MM.1S (cell line): ENCODE measurements at regions not wholly inside any gene's neighbourhood (a gene's known extent, or its start where the extent isn't known, plus 50 kb on each side); places are given as distances from the start of the nearest gene placed in this dataset.

ENCODE experiments used
- DNase-seq: peaks from one replicate; pipeline ENCODE4 v3.0.0-alpha.2; 2015
- H2AFZ ChIP-seq: fragments of 300-600 bp; sonication (generic); 2 replicates; pipeline ENCODE4 v1.6.0; 2016; ENCODE audit warnings: antibody characterized with exemption, low read length
- H3F3A ChIP-seq: fragments of 300-600 bp; sonication (generic); 2 replicates; pipeline ENCODE4 v1.6.1; 2016; ENCODE audit warnings: mild to moderate bottlenecking, antibody characterized with exemption, low read length, moderate library complexity, mixed read lengths; ENCODE audit not compliant: insufficient read depth
- H3K27ac ChIP-seq: fragments of 300-600 bp; sonication (generic); 2 replicates; pipeline ENCODE4 v1.5.1; 2016; ENCODE audit warnings: mild to moderate bottlenecking, low read length
- H3K27me3 ChIP-seq: fragments of 300-600 bp; sonication (generic); replicated peaks from 2 replicates; pipeline ENCODE4 v1.6.0; 2016; ENCODE audit warnings: low read length; ENCODE audit not compliant: insufficient read depth
- H3K36me3 ChIP-seq: fragments of 300-600 bp; sonication (generic); replicated peaks from 2 replicates; pipeline ENCODE4 v1.6.1; 2016; ENCODE audit warnings: mild to moderate bottlenecking, low read length, mixed read lengths; ENCODE audit not compliant: insufficient read depth
- H3K4me1 ChIP-seq: fragments of 300-600 bp; sonication (generic); 2 replicates; pipeline ENCODE4 v1.6.1; 2016; ENCODE audit warnings: low read length, mixed read lengths
- H3K4me2 ChIP-seq: fragments of 300-600 bp; sonication (generic); 2 replicates; pipeline ENCODE4 v1.6.0; 2016; ENCODE audit warnings: low read depth, low read length
- H3K4me3 ChIP-seq: fragments of 300-600 bp; sonication (generic); 2 replicates; pipeline ENCODE4 v1.5.1; 2016; ENCODE audit warnings: low read length, mixed read lengths
- H3K79me2 ChIP-seq: fragments of 300-600 bp; sonication (generic); 2 replicates; pipeline ENCODE4 v1.6.1; 2016; ENCODE audit warnings: mixed run types, low read length, mixed read lengths
- H3K9ac ChIP-seq: fragments of 300-600 bp; sonication (generic); 2 replicates; pipeline ENCODE4 v1.6.1; 2016; ENCODE audit warnings: low read length, mixed read lengths
- H3K9me2 ChIP-seq: fragments of 300-600 bp; sonication (generic); replicated peaks from 2 replicates; pipeline ENCODE4 v1.6.1; 2016; ENCODE audit warnings: mild to moderate bottlenecking, low read length, mixed read lengths; ENCODE audit not compliant: insufficient read depth
- H3K9me3 ChIP-seq: fragments of 300-600 bp; sonication (generic); replicated peaks from 2 replicates; pipeline ENCODE4 v1.6.1; 2016; ENCODE audit warnings: mild to moderate bottlenecking, low read length, mixed read lengths; ENCODE audit not compliant: insufficient read depth
- H4K20me1 ChIP-seq: fragments of 300-600 bp; sonication (generic); 2 replicates; pipeline ENCODE4 v1.6.1; 2016; ENCODE audit warnings: mild to moderate bottlenecking, low read length, moderate library complexity, mixed read lengths; ENCODE audit not compliant: insufficient read depth
- EZH2 ChIP-seq: fragments of 300-600 bp; sonication (generic); optimal IDR thresholded peaks from 2 replicates; pipeline ENCODE3; 2017; ENCODE audit warnings: low read depth, mild to moderate bottlenecking, antibody characterized with exemption, low read length, mixed read lengths
- EZH2phosphoT487 ChIP-seq: fragments of 300-600 bp; sonication (generic); IDR thresholded peaks from 2 replicates; pipeline ENCODE4 v1.6.1; 2018; ENCODE audit warnings: antibody characterized with exemption, low read length
- TF ChIP-seq, protein P1 (sequence below): fragments of 300-600 bp; sonication (generic); IDR thresholded peaks from 2 replicates; pipeline ENCODE4 v1.5.1; 2016; ENCODE audit warnings: antibody characterized with exemption, low read length, mixed read lengths

DNA sequence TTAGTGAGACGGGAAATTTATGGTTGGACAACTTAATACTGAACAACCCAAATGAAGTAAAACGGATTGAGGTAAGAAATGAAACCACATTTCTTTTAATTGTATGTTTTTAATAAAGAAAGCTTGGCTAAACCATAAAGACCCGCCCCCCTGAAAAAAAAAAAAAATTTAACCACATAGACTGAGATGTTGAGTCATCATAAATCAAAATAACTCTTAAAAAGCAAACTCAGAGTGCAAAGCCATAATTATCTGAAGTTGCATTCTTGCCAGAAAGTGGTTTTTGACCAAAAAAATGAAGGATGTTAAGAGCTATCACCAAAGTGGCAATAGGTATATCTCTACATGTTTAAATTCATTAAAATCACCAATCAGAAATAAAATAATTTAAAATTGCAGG lies 101.8 kb upstream of the COL21A1 start:
- no peak overlapping the region for H2AFZ ChIP-seq
- DNase-seq = peak; percentile 56
- peak overlapping the region; percentile 13 for H3K4me2 ChIP-seq
- no peaks in the 10 kb centered on the region for H3K36me3 ChIP-seq
- H3K9me2 ChIP-seq = no peaks in the 10 kb centered on the region
- H4K20me1 ChIP-seq = no peaks in the 10 kb centered on the region
- H3K4me3 ChIP-seq = no peak overlapping the region
- TF ChIP-seq, protein P1, sequence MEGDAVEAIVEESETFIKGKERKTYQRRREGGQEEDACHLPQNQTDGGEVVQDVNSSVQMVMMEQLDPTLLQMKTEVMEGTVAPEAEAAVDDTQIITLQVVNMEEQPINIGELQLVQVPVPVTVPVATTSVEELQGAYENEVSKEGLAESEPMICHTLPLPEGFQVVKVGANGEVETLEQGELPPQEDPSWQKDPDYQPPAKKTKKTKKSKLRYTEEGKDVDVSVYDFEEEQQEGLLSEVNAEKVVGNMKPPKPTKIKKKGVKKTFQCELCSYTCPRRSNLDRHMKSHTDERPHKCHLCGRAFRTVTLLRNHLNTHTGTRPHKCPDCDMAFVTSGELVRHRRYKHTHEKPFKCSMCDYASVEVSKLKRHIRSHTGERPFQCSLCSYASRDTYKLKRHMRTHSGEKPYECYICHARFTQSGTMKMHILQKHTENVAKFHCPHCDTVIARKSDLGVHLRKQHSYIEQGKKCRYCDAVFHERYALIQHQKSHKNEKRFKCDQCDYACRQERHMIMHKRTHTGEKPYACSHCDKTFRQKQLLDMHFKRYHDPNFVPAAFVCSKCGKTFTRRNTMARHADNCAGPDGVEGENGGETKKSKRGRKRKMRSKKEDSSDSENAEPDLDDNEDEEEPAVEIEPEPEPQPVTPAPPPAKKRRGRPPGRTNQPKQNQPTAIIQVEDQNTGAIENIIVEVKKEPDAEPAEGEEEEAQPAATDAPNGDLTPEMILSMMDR = no peak
- TF ChIP-seq EZH2 (no peak), EZH2phosphoT487 (no peak)
- H3K9ac ChIP-seq = no peak overlapping the region
- no peaks in the 10 kb centered on the region for H3K9me3 ChIP-seq
- no peak overlapping the region for H3K27ac ChIP-seq
- H3K27me3 ChIP-seq = no peaks in the 10 kb centered on the region
- H3F3A ChIP-seq = no peaks in the 10 kb centered on the region
- H3K79me2 ChIP-seq = no peaks in the 10 kb centered on the region
- peaks cover 15% of the 10 kb centered on the region for H3K4me1 ChIP-seq

DNA sequence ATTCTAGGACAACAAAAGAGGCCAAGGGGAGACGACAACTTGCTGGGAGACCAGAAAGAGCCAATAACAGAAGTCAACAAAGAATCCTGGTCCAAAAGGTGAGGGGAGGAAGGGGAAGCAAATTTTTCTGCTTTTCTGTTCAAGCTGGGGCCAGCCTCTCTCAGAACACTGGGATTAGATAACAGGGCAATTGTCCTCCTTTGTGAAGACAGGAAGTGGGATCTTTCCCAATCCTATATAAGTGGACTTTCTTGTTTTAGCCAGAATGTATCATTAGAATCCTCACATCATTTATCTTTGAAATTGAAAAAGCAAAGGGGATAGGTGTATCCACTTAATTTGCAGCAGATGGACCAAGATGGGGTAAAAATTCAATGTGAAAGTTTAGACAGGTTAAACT lies 101.2 kb upstream of the COL21A1 start:
- H3K27me3 ChIP-seq = no peaks in the 10 kb centered on the region
- H3K27ac ChIP-seq = no peak overlapping the region
- no peaks in the 10 kb centered on the region for H3K36me3 ChIP-seq
- no peaks in the 10 kb centered on the region for H3K79me2 ChIP-seq
- no peak overlapping the region for H3K4me3 ChIP-seq
- H3K9ac ChIP-seq = no peak overlapping the region
- no peaks in the 10 kb centered on the region for H3K9me2 ChIP-seq
- H2AFZ ChIP-seq = no peak overlapping the region
- TF ChIP-seq EZH2 (no peak), EZH2phosphoT487 (no peak)
- TF ChIP-seq, protein P1 = no peak
- H3F3A ChIP-seq = no peaks in the 10 kb centered on the region
- H3K4me1 ChIP-seq = peaks cover 15% of the 10 kb centered on the region
- DNase-seq = no peak
- H4K20me1 ChIP-seq = no peaks in the 10 kb centered on the region
- no peak overlapping the region for H3K4me2 ChIP-seq
- no peaks in the 10 kb centered on the region for H3K9me3 ChIP-seq

DNA sequence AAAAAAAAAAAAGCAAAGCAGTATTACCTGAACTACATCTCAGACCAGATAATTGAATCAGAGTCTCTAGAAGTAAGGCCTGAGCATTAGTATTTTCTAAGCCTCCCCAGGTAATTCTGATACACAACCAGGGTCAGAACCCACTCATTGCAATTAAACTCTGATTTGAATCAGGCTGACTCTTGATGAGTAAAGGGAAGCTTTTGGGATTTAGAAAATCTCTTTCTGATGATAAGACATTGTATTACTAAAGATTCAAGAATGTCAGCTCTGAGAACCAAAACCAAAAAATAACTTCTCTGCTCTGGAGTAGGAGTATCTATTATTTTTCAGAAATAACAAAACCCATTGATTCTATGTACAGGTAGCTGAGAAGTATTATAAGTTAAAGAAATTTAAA lies 100.1 kb upstream of the COL21A1 start:
- no peak overlapping the region for H2AFZ ChIP-seq
- no peaks in the 10 kb centered on the region for H3K9me2 ChIP-seq
- H4K20me1 ChIP-seq = no peaks in the 10 kb centered on the region
- no peak overlapping the region for H3K4me3 ChIP-seq
- no peaks in the 10 kb centered on the region for H3K36me3 ChIP-seq
- H3K79me2 ChIP-seq = no peaks in the 10 kb centered on the region
- TF ChIP-seq EZH2 (no peak), EZH2phosphoT487 (no peak)
- TF ChIP-seq, protein P1 = no peak
- DNase-seq = no peak
- no peaks in the 10 kb centered on the region for H3K27me3 ChIP-seq
- H3K4me1 ChIP-seq = peaks cover 15% of the 10 kb centered on the region
- H3K9ac ChIP-seq = no peak overlapping the region
- H3K9me3 ChIP-seq = no peaks in the 10 kb centered on the region
- H3K27ac ChIP-seq = no peak overlapping the region
- H3F3A ChIP-seq = no peaks in the 10 kb centered on the region
- H3K4me2 ChIP-seq = no peak overlapping the region
